Neuronal stem cell (in vitro differentiated cells): ENCODE measurements at regions not wholly inside any gene's neighbourhood (a gene's known extent, or its start where the extent isn't known, plus 50 kb on each side); places are given as distances from the start of the nearest gene placed in this dataset.

Experiments used
- DNase-seq: peaks from one replicate; pipeline ENCODE4 v3.0.0-alpha.2; 2013; ENCODE audit warnings: low spot score
- H2AFZ ChIP-seq: one replicate; pipeline ENCODE4 v1.6.1; 2013; ENCODE audit warnings: mild to moderate bottlenecking, low read length, inconsistent platforms
- H2AK5ac ChIP-seq: 2 replicates; pipeline ENCODE4 v1.6.1; 2013; ENCODE audit warnings: low read depth, mild to moderate bottlenecking, inconsistent platforms, low read length, moderate library complexity, mixed read lengths
- H2BK120ac ChIP-seq: 2 replicates; pipeline ENCODE4 v1.6.1; 2013; ENCODE audit warnings: low read depth, mild to moderate bottlenecking, inconsistent platforms, low read length, moderate library complexity, mixed read lengths
- H2BK12ac ChIP-seq: one replicate; pipeline ENCODE4 v1.6.1; 2013; ENCODE audit warnings: low read length, inconsistent platforms
- H2BK15ac ChIP-seq: 2 replicates; pipeline ENCODE4 v1.6.1; 2013; ENCODE audit warnings: mild to moderate bottlenecking, low read length, inconsistent platforms, mixed read lengths
- H2BK5ac ChIP-seq: one replicate; pipeline ENCODE4 v1.6.1; 2013; ENCODE audit warnings: inconsistent platforms, mild to moderate bottlenecking, low read length, moderate library complexity
- H3K14ac ChIP-seq: one replicate; pipeline ENCODE4 v1.6.1; 2013; ENCODE audit warnings: low read length, inconsistent platforms
- H3K18ac ChIP-seq: 2 replicates; pipeline ENCODE4 v1.6.1; 2013; ENCODE audit warnings: low read length, inconsistent platforms
- H3K23ac ChIP-seq: 2 replicates; pipeline ENCODE4 v1.6.1; 2013; ENCODE audit warnings: low read depth, mild to moderate bottlenecking, mixed read lengths, low read length, inconsistent platforms; ENCODE audit not compliant: poor library complexity
- H3K27ac ChIP-seq: replicated peaks from 3 replicates; pipeline ENCODE4 v1.5.1; 2013; ENCODE audit warnings: low read length, inconsistent platforms
- H3K27me3 ChIP-seq, 3 experiments: 2 replicates each; pipeline ENCODE4 v1.6.1; 2013; ENCODE audit warnings: low read length in 3 of 3, mild to moderate bottlenecking in 2 of 3, inconsistent platforms in 1 of 3, low read depth in 1 of 3, mixed read lengths in 1 of 3, moderate library complexity in 1 of 3; ENCODE audit not compliant: control insufficient read depth in 3 of 3, insufficient read depth in 3 of 3
- H3K36me3 ChIP-seq, 2 donors: replicated peaks in 1 of 2; 2 replicates each; pipeline ENCODE4 v1.6.1; 2013; ENCODE audit warnings: low read length in 2 of 2; ENCODE audit not compliant: control insufficient read depth in 2 of 2, insufficient read depth in 2 of 2
- H3K4ac ChIP-seq: 2 replicates; pipeline ENCODE4 v1.6.1; 2013; ENCODE audit warnings: inconsistent platforms, mild to moderate bottlenecking, low read length, moderate library complexity
- H3K4me1 ChIP-seq, 2 donors: 1 replicate in 1 of 2; 2 replicates in 1 of 2; pipeline ENCODE4 v1.6.1; 2013; ENCODE audit warnings: low read length in 2 of 2, low read depth in 1 of 2; ENCODE audit not compliant: control insufficient read depth in 2 of 2, insufficient read depth in 1 of 2
- H3K4me2 ChIP-seq: one replicate; pipeline ENCODE4 v1.6.1; 2013; ENCODE audit warnings: mild to moderate bottlenecking, low read length, inconsistent platforms; ENCODE audit not compliant: insufficient read depth, poor library complexity, severe bottlenecking
- H3K4me3 ChIP-seq, 2 donors: 2 replicates each; pipeline ENCODE4 v1.5.1; 2013; ENCODE audit warnings: low read length in 2 of 2, mild to moderate bottlenecking in 2 of 2, inconsistent platforms in 1 of 2, moderate library complexity in 1 of 2
- H3K79me1 ChIP-seq: one replicate; pipeline ENCODE4 v1.6.1; 2013; ENCODE audit warnings: low read depth, mild to moderate bottlenecking, inconsistent platforms, low read length, moderate library complexity
- H3K9ac ChIP-seq: one replicate; pipeline ENCODE4 v1.6.1; 2013; ENCODE audit warnings: mild to moderate bottlenecking, low read depth, low read length, inconsistent platforms; ENCODE audit not compliant: poor library complexity
- H3K9me3 ChIP-seq, 2 donors: replicated peaks in 1 of 2; 2 replicates each; pipeline versions ENCODE3 to v1.6.1; 2013; ENCODE audit warnings: low read length in 2 of 2, mild to moderate bottlenecking in 2 of 2, inconsistent platforms in 1 of 2, low read depth in 1 of 2, mixed read lengths in 1 of 2, moderate library complexity in 1 of 2; ENCODE audit not compliant: control insufficient read depth in 2 of 2, insufficient read depth in 1 of 2
- H4K8ac ChIP-seq: one replicate; pipeline ENCODE4 v1.6.1; 2013; ENCODE audit warnings: low read depth, mild to moderate bottlenecking, inconsistent platforms, low read length, moderate library complexity
- H4K91ac ChIP-seq: one replicate; pipeline ENCODE4 v1.6.1; 2013; ENCODE audit warnings: low read length, low read depth, mild to moderate bottlenecking, inconsistent platforms; ENCODE audit not compliant: poor library complexity
- WGBS, 2 donors: extraction: QIAGEN DNeasy Blood & Tissue Kit; methylation state at CpG; one replicate each; pipeline ENCODE4 v1.1.7; 2013; ENCODE audit warnings: missing lambda C conversion rate in 2 of 2, mixed read lengths in 1 of 2; ENCODE audit not compliant: insufficient read length in 2 of 2, insufficient replicate concordance in 1 of 2; ENCODE audit errors: extremely low coverage in 2 of 2; 5-methylcytosine and 5-hydroxymethylcytosine counted together

DNA sequence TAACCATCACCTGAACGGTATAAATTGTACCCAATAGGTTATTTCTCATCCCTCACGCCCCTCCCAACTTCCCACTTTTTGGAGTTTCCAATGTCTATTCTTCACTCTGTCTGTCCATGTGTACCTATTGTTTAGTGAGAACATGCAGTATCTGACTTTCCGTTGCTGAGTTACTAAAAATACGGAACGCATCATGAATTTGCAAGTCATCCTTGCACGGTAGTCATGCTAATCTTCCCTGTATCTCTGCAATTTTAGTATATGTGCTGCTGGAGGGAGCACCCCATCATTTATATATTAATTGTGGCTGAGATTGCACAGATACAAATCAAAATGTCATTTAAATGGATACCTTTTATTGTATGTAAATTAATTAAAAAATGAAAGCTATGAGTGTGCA lies 75.7 kb upstream of the SFMBT2 start:
- H2AK5ac ChIP-seq: no peak overlapping the region
- H2BK5ac ChIP-seq: no peak overlapping the region
- no peak for DNase-seq
- no peak overlapping the region for H3K14ac ChIP-seq
- peaks cover 0 to 2% of the 10 kb centered on the region in 2 donors for H3K9me3 ChIP-seq
- no peak overlapping the region for H3K4me2 ChIP-seq
- no peak overlapping the region for H3K4me3 ChIP-seq
- no peak overlapping the region for H4K91ac ChIP-seq
- H3K18ac ChIP-seq: no peak overlapping the region
- H3K4ac ChIP-seq: no peak overlapping the region
- H2AFZ ChIP-seq: peak overlapping the region; percentile 27
- H3K4me1 ChIP-seq: peaks cover 2 to 17% of the 10 kb centered on the region in 2 donors
- no peak overlapping the region for H2BK15ac ChIP-seq
- peaks cover 0 to 4% (median 0%) of the 10 kb centered on the region in 3 experiments for H3K27me3 ChIP-seq
- WGBS, 2 donors: no CpG with 5 or more reads among the region's 6 CpGs
- H4K8ac ChIP-seq: no peak overlapping the region
- H3K79me1 ChIP-seq: no peaks in the 10 kb centered on the region
- no peak overlapping the region for H2BK12ac ChIP-seq
- H3K9ac ChIP-seq: no peak overlapping the region
- H3K23ac ChIP-seq: no peak overlapping the region
- H2BK120ac ChIP-seq: no peak overlapping the region
- no peaks in the 10 kb centered on the region for H3K36me3 ChIP-seq
- no peak overlapping the region for H3K27ac ChIP-seq

GRCh38 chr10:7485799-7486198 lies 75.0 kb upstream of the SFMBT2 start:
- WGBS, 2 donors: no CpG with 5 or more reads among the region's 13 CpGs
- no peak overlapping the region for H3K23ac ChIP-seq
- H2BK15ac ChIP-seq: no peak overlapping the region
- no peak overlapping the region for H4K8ac ChIP-seq
- H2BK120ac ChIP-seq: no peak overlapping the region
- no peak overlapping the region for H3K4ac ChIP-seq
- no peak for DNase-seq
- H4K91ac ChIP-seq: no peak overlapping the region
- no peak overlapping the region for H3K18ac ChIP-seq
- no peaks in the 10 kb centered on the region for H3K79me1 ChIP-seq
- no peak overlapping the region for H3K9ac ChIP-seq
- H3K27ac ChIP-seq: no peak overlapping the region
- H2AK5ac ChIP-seq: no peak overlapping the region
- no peaks in the 10 kb centered on the region for H3K9me3 ChIP-seq
- H3K36me3 ChIP-seq: no peaks in the 10 kb centered on the region
- no peak overlapping the region for H3K14ac ChIP-seq
- H3K27me3 ChIP-seq: peaks cover 0 to 4% (median 0%) of the 10 kb centered on the region in 3 experiments
- peak overlapping the region; percentile 27 for H2AFZ ChIP-seq
- H3K4me1 ChIP-seq: peaks cover 4 to 19% of the 10 kb centered on the region in 2 donors
- H2BK12ac ChIP-seq: no peak overlapping the region
- H3K4me2 ChIP-seq: no peak overlapping the region
- no peak overlapping the region for H2BK5ac ChIP-seq
- H3K4me3 ChIP-seq: no peak overlapping the region

- Histone ChIP-seq H3K18ac (no peak overlapping the region), H3K4me1 (peaks cover 4 to 19% of the 10 kb centered on the region in 2 donors), H2BK5ac (no peak overlapping the region), H3K4ac (no peak overlapping the region), H3K9me3 (no peaks in the 10 kb centered on the region), H3K36me3 (no peaks in the 10 kb centered on the region), H3K14ac (no peak overlapping the region), H2BK120ac (no peak overlapping the region), H3K27ac (no peak overlapping the region), H2AFZ (peak overlapping the region; percentile 51), H2AK5ac (no peak overlapping the region), H3K79me1 (no peaks in the 10 kb centered on the region), H3K23ac (no peak overlapping the region), H4K8ac (no peak overlapping the region), H3K27me3 (peaks cover 0 to 4% (median 0%) of the 10 kb centered on the region in 3 experiments), H3K4me2 (no peak overlapping the region), H3K9ac (no peak overlapping the region), H3K4me3 (no peak overlapping the region), H4K91ac (no peak overlapping the region), H2BK12ac (no peak overlapping the region), H2BK15ac (no peak overlapping the region)
- no CpG with 5 or more reads among the region's 9 CpGs for WGBS, 2 donors
- DNase-seq: no peak
Observed at GRCh38 chr10:7485244-7485556, 74.4 kb upstream of the SFMBT2 start.

- H3K4ac ChIP-seq: no peak overlapping the region
- no peak overlapping the region for H2BK5ac ChIP-seq
- peaks cover 0 to 4% (median 0%) of the 10 kb centered on the region in 3 experiments for H3K27me3 ChIP-seq
- no peak overlapping the region for H2BK12ac ChIP-seq
- no peak overlapping the region for H2BK15ac ChIP-seq
- no peak overlapping the region for H3K23ac ChIP-seq
- no peaks in the 10 kb centered on the region for H3K36me3 ChIP-seq
- no CpG with 5 or more reads among the region's 12 CpGs for WGBS, 2 donors
- H4K8ac ChIP-seq: no peak overlapping the region
- no peak overlapping the region for H3K4me3 ChIP-seq
- H3K79me1 ChIP-seq: no peaks in the 10 kb centered on the region
- no peak overlapping the region for H3K9ac ChIP-seq
- no peak overlapping the region for H3K4me2 ChIP-seq
- H2AK5ac ChIP-seq: no peak overlapping the region
- H4K91ac ChIP-seq: no peak overlapping the region
- peaks cover 4 to 19% of the 10 kb centered on the region in 2 donors for H3K4me1 ChIP-seq
- H2BK120ac ChIP-seq: no peak overlapping the region
- no peak overlapping the region for H3K27ac ChIP-seq
- no peaks in the 10 kb centered on the region for H3K9me3 ChIP-seq
- H3K18ac ChIP-seq: no peak overlapping the region
- no peak overlapping the region for H3K14ac ChIP-seq
- peak overlapping the region; percentile 68 for H2AFZ ChIP-seq
- DNase-seq: no peak
Observed at GRCh38 chr10:7484456-7485243, 73.8 kb upstream of the SFMBT2 start.
